GM18907 (cell line): ENCODE measurements at regions not wholly inside any gene's neighbourhood (a gene's known extent, or its start where the extent isn't known, plus 50 kb on each side); places are given as distances from the start of the nearest gene placed in this dataset.

Experiments used
- ATAC-seq: cut with Tn5 transposase; IDR thresholded peaks from one replicate; pipeline ENCODE4 v1.9.1; 2021; ENCODE audit warnings: mild to moderate bottlenecking, moderate library complexity; ENCODE audit not compliant: unreplicated experiment

GRCh38 chr4:166335256-166335938 is 462.4 kb downstream of the TLL1 start:
- no peak for ATAC-seq

GRCh38 chr4:166341992-166342391 is 469.0 kb downstream of the TLL1 start:
- no peak for ATAC-seq

GRCh38 chr4:166363198-166363597 is 490.2 kb downstream of the TLL1 start:
- ATAC-seq: no peak

GRCh38 chr4:166366012-166366411 is 493.0 kb downstream of the TLL1 start:
- ATAC-seq: no peak

GRCh38 chr4:166377578-166377977 is 504.5 kb downstream of the TLL1 start:
- no peak for ATAC-seq

GRCh38 chr4:166386491-166387360 is 513.7 kb downstream of the TLL1 start:
- no peak for ATAC-seq

GRCh38 chr4:166391501-166391900 is 518.5 kb downstream of the TLL1 start:
- no peak for ATAC-seq

- ATAC-seq: no peak
Measured at GRCh38 chr4:166399021-166399420, 526.0 kb downstream of the TLL1 start.

- ATAC-seq: no peak
Measured at GRCh38 chr4:166400270-166400894, 527.3 kb downstream of the TLL1 start.

GRCh38 chr4:166413356-166413755 is 540.3 kb downstream of the TLL1 start:
- no peak for ATAC-seq

GRCh38 chr4:166414431-166414830 is 541.4 kb downstream of the TLL1 start:
- no peak for ATAC-seq

GRCh38 chr4:166415749-166416148 is 542.7 kb downstream of the TLL1 start:
- no peak for ATAC-seq

GRCh38 chr4:166421556-166422156 is 548.6 kb downstream of the TLL1 start:
- ATAC-seq: no peak

- no peak for ATAC-seq
Measured at GRCh38 chr4:166422475-166422874, 549.4 kb downstream of the TLL1 start.

GRCh38 chr4:166426300-166426863 is 553.3 kb downstream of the TLL1 start:
- ATAC-seq: no peak

GRCh38 chr4:166432125-166432524 is 559.1 kb downstream of the TLL1 start:
- ATAC-seq: no peak

GRCh38 chr4:166432842-166433241 is 559.8 kb downstream of the TLL1 start:
- ATAC-seq: no peak

GRCh38 chr4:166435449-166435848 is 562.4 kb downstream of the TLL1 start:
- no peak for ATAC-seq

- no peak for ATAC-seq
Measured at GRCh38 chr4:166458756-166459155, 585.7 kb downstream of the TLL1 start.

- no peak for ATAC-seq
Measured at GRCh38 chr4:166459621-166460020, 586.6 kb downstream of the TLL1 start.
